Stimulated activated CD4-positive, alpha-beta T cell treated with anti-CD3 and anti-CD28 coated beads, TNF-alpha, amount 100 ng/mL, for 4 hours (primary cell): ENCODE measurements at regions not wholly inside any gene's neighbourhood (a gene's known extent, or its start where the extent isn't known, plus 50 kb on each side); places are given as distances from the start of the nearest gene placed in this dataset.

Source experiments
- DNase-seq, 3 experiments: peaks; one replicate each; pipeline ENCODE4 v3.0.0-alpha.2; 2020; ENCODE audit warnings: low read depth in 3 of 3

DNA sequence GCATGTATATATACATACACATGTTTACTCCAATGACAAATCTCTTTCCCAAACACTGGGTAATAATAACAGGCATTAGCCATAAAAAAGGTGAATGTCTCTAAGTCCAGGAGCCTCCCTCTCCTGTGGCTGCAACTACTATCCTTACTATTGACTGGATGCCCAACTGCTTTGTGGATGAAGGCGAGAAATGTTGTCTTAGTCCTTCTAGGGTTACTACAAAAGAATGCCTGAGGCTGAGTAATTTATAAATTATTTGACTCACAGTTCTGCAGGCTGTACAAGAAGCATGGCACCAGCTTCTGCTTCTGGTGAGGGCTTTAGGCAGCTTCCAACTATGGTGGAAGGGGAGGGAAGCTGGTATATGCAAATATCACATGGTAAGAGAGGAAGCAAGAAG, 366.0 kb upstream of the DDHD1 start:
- no peak for DNase-seq

GRCh38 chr14:53517270-53517960, 364.3 kb upstream of the DDHD1 start:
- no peak for DNase-seq

DNA sequence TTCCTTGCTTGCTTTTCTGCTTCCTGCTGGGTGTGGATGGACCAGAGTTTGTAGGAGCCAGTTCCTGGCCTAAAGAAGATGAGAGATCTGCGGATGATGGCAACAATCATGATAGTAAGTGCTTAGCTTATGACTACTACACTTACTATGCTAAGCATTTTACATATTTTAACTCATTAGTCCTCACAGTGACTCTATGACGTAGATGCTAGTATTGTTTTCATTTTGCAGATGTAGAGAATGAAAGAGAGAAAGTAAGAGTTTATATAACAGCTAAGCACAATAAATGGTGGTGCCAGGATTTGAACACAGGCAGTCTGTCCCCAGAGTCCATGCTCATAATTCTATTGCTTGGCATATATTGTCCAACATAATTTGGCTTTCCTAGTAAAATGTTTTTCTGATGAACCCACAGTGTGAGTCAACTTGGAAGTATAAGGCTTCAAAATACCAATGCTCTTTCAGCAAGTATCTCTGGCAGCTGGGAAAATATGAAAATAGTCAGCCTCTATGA, 363.2 kb upstream of the DDHD1 start:
- DNase-seq: no peak

DNA sequence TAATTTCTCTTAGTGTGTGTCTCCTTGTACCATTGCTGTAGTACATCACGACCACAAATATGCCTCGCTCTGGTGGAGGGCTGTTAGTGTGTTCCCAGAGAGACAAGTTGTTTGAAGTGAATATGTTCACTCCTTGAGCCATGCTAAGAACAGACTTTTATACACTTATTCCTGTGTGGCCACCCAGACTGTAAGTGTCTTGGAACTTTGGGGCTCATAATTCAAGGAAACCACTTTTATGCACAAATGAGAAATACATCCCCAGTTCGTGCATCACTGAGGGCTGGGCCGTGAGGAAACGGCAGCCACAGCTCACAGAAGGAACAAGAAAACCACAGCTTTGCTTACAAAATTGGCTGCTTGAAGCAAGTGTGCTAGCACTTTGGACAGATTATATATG, 362.2 kb upstream of the DDHD1 start:
- DNase-seq: no peak

DNA sequence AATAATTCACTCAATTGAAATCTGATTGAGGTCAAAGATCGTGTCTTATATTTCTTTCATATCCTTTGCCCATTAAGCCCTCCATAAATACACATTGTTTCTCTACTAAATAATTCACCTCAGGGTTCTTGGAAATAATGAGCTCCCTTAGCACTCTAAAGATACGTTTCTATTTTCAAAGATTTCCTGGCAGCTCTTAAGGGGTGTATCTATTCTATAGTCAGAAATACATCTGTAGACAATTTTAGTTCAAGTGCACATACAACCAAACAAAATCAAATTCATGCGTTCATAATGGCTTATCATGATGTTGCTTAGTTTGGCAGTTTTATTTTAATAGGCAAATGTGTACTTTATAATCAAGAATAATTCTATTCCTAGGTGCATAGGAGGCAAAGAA, 361.1 kb upstream of the DDHD1 start:
- no peak for DNase-seq

GRCh38 chr14:53510281-53510912, 357.3 kb upstream of the DDHD1 start:
- no peak for DNase-seq

DNA sequence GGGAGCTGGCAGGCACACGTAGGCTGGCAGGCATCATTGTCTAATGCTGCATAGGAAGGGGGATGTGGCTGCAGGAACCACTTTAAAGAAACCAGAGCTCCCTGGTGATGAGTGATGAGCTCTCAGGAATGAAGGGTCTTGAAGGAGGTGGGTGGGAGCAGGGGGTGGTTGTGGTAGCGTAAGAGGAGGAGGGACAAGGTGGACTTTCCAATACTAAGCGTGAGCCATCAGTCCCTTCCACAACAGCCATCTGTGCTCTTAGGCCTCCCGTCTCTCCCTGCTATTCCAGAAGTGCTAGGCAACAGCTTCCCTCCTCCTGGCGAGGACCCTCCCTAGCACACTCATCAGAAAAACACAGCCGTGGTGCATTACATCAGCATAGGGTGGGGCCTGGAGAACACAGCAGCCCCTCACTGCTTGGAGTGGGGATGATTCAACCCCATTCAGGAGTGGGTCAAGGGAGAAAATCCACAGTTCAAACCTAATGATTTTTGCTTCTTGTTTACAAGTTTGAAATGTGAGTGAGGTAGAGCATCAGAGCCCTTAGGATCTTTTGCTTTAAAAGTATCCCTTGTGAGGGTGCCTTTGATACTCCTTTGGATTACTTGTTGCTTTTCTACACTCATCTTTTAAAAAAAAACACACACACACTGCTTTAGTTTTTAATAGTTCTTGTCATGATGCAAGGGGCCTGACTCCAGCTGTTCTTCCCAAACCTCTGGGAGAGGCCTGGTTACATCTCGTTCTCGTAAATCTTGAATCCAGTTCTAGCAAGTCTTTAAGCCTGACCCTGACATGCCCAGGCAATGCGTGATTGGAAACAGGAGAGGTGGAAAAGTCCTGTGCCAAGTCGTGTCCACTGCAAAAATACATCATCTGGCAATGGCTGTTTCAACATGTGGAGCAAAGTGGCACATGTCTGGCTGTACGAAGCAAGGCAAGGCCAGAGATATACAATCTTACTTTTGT, 356.4 kb upstream of the DDHD1 start:
- no peak for DNase-seq

DNA sequence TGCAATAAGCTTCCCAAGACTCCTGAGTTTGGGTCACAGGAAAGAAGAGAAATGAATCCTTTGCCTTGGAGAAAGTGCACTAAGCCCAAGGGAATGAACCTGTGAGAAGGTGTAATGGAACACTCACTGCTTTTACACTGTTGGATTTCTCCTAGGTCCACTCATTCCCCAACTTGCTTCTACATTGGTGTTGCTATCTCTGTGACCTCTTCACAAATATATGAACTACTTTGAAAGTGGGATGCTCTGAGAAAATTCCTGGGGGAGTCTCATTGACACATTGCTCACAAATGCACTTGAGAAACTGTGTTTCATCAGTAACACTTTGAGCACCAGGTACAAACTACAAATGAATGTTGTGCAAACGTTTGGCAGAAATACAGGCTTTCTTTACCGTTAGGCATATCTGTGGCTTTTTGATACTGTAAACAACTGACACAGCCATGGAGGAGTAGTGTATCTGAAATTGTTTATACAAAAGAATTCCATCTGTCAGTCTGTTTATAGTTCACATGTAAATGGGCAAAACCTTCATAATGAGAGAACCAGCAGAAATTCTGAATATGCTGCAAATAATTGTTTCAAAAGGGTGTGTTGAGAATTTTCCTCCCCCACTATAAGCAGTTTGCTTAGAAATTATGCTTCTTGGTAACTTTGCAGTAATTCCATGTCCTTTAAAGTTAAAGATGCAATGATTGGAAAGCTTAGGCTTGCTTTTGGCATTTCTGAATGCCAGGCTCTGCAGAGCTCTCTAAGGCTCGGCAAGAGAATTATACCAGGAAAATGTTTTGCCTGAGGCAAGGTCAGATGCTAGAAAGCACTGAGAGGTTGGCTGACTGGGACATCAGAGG, 348.5 kb upstream of the DDHD1 start:
- no peak for DNase-seq

- DNase-seq: no peak
Measured at GRCh38 chr14:53500191-53500590, 347.1 kb upstream of the DDHD1 start.

DNA sequence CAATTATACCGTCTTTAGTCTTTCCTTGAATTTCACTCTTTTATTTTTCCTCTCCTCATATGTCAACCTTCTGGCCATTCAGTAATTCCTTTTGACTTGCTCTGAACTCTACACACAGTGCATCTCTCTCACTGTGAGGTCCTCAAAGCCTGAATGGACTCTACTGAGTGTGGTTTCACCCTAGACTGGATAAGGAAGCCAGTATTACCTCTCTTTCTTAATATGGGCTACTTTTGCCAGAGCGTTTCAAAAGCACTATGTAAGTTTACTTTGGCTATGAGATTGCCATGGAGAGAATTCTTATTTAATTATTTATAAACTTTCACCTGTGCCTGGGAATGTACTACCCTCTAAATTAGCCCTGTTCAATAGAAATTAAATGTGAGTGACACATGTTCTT, 343.5 kb upstream of the DDHD1 start:
- no peak for DNase-seq

DNA sequence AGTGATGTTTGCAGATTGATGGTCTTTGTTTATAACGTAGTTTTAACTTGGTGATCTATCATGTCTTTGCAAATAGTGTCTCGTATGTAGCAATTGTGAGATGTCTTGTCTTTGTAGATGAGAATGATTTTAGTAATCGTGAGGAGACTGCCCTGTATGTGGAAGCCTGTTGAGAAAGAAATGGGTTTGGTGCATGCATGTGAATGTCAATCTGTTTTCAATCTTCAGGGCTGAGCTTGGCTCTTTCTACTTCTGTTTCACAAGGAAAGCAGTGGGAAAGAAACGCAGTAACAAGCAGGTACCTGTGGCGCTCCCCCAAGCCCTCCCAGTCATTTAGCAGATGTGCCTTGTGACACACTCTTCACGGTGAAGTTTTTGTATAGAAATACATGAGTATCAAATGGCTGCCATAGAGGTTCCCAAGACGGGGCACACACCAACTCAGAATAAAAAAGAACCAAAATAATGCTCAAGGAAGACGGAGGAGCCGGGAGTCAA, 342.8 kb upstream of the DDHD1 start:
- no peak for DNase-seq

DNA sequence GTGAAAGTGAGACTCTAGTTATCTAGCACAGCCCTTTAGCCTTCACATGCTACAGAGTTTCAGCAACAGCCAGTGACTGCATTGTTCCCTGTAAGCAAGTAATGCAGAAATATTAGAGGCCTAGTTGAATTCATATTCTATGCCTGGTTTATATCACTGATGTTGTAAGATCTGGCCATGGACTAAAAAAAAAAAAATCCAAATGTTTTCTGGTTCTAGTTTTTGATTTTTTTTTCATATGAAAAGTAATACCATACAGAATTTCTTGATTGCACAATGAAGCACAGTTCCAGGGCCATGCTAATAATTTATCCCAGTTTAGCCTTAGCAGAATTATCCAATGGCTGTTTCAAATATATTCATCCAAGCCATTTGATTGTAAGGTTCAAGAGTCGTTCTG, 341.5 kb upstream of the DDHD1 start:
- DNase-seq: no peak

- no peak for DNase-seq
Measured at GRCh38 chr14:53493860-53494259, 340.7 kb upstream of the DDHD1 start.

GRCh38 chr14:53493320-53493719, 340.2 kb upstream of the DDHD1 start:
- DNase-seq: no peak

DNA sequence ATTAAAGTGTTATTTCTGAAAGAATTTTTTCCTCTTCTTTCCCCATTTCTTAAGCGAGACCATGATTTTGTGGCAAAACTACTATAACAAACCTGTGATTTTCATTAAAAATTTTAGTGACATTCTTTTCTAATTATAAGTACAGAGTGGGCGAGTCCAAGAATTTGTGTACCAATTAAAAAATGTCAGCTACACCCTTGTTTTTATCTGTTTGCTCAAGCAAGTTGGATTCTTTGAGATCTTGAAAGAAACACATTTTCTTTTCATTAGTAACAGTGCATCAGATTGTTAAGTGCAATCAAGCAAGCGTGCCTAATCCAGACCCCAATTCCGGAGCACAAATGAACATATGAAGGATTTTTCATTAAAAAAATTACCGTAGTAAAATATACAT, 338.8 kb upstream of the DDHD1 start:
- no peak for DNase-seq

DNA sequence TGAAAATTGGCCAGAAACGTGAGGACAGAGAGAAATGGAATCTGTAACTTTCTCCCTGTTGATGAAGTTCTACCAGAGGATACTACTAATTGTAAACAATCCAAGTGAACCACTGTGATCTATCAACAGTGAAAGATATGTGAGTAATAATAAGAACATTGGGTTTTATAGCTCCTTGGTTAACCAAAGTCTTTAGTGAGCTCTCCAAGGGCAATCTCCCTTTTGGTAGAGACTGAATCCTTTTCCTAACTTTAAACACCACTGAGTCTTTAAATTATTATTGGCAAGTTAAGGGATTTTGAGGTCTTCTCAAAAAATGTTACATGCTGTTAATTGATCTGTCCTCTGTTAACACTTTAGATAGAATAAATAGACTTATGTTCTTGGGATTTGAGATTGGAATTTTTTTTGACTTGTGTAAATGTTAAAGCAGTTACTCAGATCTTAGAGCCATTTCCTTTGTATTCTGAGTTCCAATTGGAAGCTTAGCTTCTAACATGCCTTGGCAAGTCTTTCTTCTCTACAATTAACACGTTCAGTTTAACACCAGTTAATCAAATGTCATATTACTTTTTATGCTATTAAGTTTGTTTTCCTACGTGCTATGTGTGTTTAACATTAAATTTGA, 338.2 kb upstream of the DDHD1 start:
- DNase-seq: no peak

DNA sequence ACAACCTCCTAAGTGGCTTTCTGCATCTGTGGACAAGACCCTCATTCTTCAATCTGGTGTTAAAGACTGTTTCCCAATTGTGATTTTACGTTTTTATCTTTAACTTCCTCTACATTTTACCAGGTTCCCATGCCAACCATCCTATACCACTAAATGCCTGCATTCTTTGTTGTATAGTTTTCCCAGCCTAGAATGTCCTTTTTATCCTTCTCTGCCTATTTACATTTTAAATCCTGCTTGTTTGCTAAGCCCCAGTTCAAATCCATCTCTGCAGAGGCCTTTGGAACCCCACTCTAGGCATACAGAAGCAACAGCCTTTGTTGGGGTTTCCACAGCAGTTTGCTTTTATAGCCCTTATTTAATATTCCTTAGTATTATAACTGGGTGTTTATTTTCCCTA, 325.1 kb upstream of the DDHD1 start:
- no peak for DNase-seq

GRCh38 chr14:53473480-53473879, 320.4 kb upstream of the DDHD1 start:
- no peak for DNase-seq

DNA sequence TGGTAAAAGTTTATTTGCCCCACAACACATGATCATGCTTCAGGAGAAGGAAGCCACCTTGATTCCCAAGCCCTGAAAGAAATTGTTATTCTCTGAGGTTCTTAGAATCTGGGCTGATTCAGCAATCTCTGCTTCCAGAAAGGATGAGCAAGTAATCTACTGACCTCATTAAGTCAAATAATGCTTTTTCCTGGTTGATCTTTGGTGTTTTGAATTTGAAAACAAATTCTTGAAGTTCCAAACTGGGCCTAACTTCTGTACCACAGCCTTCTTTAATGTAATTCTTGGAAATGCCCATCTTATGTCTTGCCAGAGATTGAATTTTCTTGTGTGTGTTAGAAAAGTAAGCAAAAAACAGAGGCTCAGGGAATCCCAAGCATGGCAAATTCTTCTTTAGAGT, 319.2 kb upstream of the DDHD1 start:
- DNase-seq: no peak

- no peak for DNase-seq
Measured at GRCh38 chr14:53470351-53471043, 317.4 kb upstream of the DDHD1 start.
